Psoas muscle (tissue), 7 donors: ENCODE measurements at regions not wholly inside any gene's neighbourhood (a gene's known extent, or its start where the extent isn't known, plus 50 kb on each side); places are given as distances from the start of the nearest gene placed in this dataset.

Experiments
- ATAC-seq, 4 donors: fragments of 200-7000 bp; cut with Tn5 transposase; one replicate each; pipeline ENCODE4 v1.9.1; 2020; ENCODE audit warnings: moderate library complexity in 3 of 4, mild to moderate bottlenecking in 2 of 4
- DNase-seq, 2 donors: peaks; one replicate each; pipeline ENCODE4 v3.0.0-alpha.2; 2020
- H3K27ac ChIP-seq: fragments of 200-600 bp; one replicate; pipeline ENCODE4 v1.8.0; 2022
- H3K27me3 ChIP-seq, 3 donors: fragments of 200-600 bp in 1 of 3; one replicate each; pipeline versions ENCODE4 v1.6.1 to v1.8.0; 2013 to 2022; ENCODE audit warnings: low read length in 2 of 3, mild to moderate bottlenecking in 2 of 3, moderate library complexity in 1 of 3; ENCODE audit not compliant: insufficient read depth in 3 of 3
- H3K36me3 ChIP-seq, 2 donors: fragments of 200-600 bp in 1 of 2; one replicate each; pipeline versions ENCODE4 v1.6.1 to v1.8.0; 2013 to 2022; ENCODE audit warnings: low read depth in 1 of 2, mild to moderate bottlenecking in 1 of 2, moderate library complexity in 1 of 2; ENCODE audit not compliant: insufficient read depth in 1 of 2
- H3K4me1 ChIP-seq: fragments of 200-600 bp; one replicate; pipeline ENCODE4 v1.8.0; 2022
- H3K4me3 ChIP-seq: fragments of 200-600 bp; one replicate; pipeline ENCODE4 v1.8.0; 2022; ENCODE audit warnings: mild to moderate bottlenecking
- H3K9me3 ChIP-seq: fragments of 200-600 bp; one replicate; pipeline ENCODE4 v1.8.0; 2022
- CTCF ChIP-seq: fragments of 200-600 bp; IDR thresholded peaks from one replicate; pipeline ENCODE4 v1.8.0; 2022; ENCODE audit warnings: antibody characterized with exemption
- WGBS, 3 donors: extraction: QIAGEN DNeasy Blood & Tissue Kit; methylation state at CpG; one replicate each; pipeline versions ENCODE4 v1.1.6 to v1.1.7; 2013; 5-methylcytosine and 5-hydroxymethylcytosine counted together
- intact Hi-C, 2 donors: fragments of 100-400 bp; cut with DNase I; formaldehyde crosslinking; loops; one replicate each; pipeline versions ENCODE4 v1.11.0 to v1.14.2; 2022
- donor health status: healthy with polysubstance abuse.
- donor health status: DM: no; HTN: no; CAD: no; lungs with moderate emphysema.
- donor health status: Bipolar disorder and iron deficiency.
- donor health status: healthy.
- donor health status: DM: yes; HTN: yes; CAD: no.
- donor health status: DM: no; HTN: no; CAD: no.
- donor health status: DM: yes; HTN: yes; CAD: no.

GRCh38 chr20:52540509-52540908 is 348.9 kb upstream of the ZFP64 start:
- ATAC-seq = no peak
- no peaks in the 10 kb centered on the region for H3K36me3 ChIP-seq
- no peak overlapping the region for H3K27ac ChIP-seq
- no peaks in the 10 kb centered on the region for H3K9me3 ChIP-seq
- intact Hi-C loops = no loop called here
- TF ChIP-seq CTCF = no peak
- no peaks in the 10 kb centered on the region for H3K27me3 ChIP-seq
- no peaks in the 10 kb centered on the region for H3K4me1 ChIP-seq
- DNase-seq = no peak
- H3K4me3 ChIP-seq = no peak overlapping the region
- 48 to 81% (median 58%) methylated on average over 1 of the region's 1 CpG for WGBS, 3 donors

GRCh38 chr20:52539891-52540290 is 348.3 kb upstream of the ZFP64 start:
- Histone ChIP-seq H3K4me1 (no peaks in the 10 kb centered on the region), H3K36me3 (no peaks in the 10 kb centered on the region), H3K27me3 (no peaks in the 10 kb centered on the region), H3K27ac (no peak overlapping the region), H3K4me3 (no peak overlapping the region), H3K9me3 (no peaks in the 10 kb centered on the region)
- intact Hi-C loops = no loop called here
- WGBS, 3 donors = 29 to 41% (median 32%) methylated on average over 2 of the region's 2 CpGs
- ATAC-seq (no peak), DNase-seq (no peak)
- TF ChIP-seq CTCF = no peak

- Histone ChIP-seq H3K27me3 (no peaks in the 10 kb centered on the region), H3K36me3 (no peaks in the 10 kb centered on the region)
- WGBS, 3 donors = 78 to 87% (median 84%) methylated on average over 8 of the region's 8 CpGs
Measured at GRCh38 chr20:52536841-52537400, 345.3 kb upstream of the ZFP64 start.

GRCh38 chr20:52536040-52536439 is 344.5 kb upstream of the ZFP64 start:
- H3K27ac ChIP-seq = no peak overlapping the region
- H3K4me3 ChIP-seq = no peak overlapping the region
- no peak for ATAC-seq
- H3K9me3 ChIP-seq = no peaks in the 10 kb centered on the region
- WGBS, 3 donors = 88 to 91% (median 90%) methylated on average over 1 of the region's 1 CpG
- intact Hi-C loops = no loop called here
- H3K4me1 ChIP-seq = no peaks in the 10 kb centered on the region
- DNase-seq = no peak
- H3K36me3 ChIP-seq = no peaks in the 10 kb centered on the region
- no peak for TF ChIP-seq CTCF
- no peaks in the 10 kb centered on the region for H3K27me3 ChIP-seq

More at GRCh38 chr20:52536841-52537400, 345.3 kb upstream of the ZFP64 start:
- DNase-seq = no peak
- TF ChIP-seq CTCF = no peak
- Histone ChIP-seq H3K4me3 (no peak overlapping the region), H3K9me3 (no peaks in the 10 kb centered on the region), H3K4me1 (no peaks in the 10 kb centered on the region), H3K27ac (no peak overlapping the region)
- intact Hi-C loops = no loop called here
- no peak for ATAC-seq

GRCh38 chr20:52534616-52535015 is 343.0 kb upstream of the ZFP64 start:
- H3K4me1 ChIP-seq = no peaks in the 10 kb centered on the region
- ATAC-seq = no peak
- TF ChIP-seq CTCF = no peak
- intact Hi-C loops = no loop called here
- no peaks in the 10 kb centered on the region for H3K9me3 ChIP-seq
- no peak for DNase-seq
- H3K27ac ChIP-seq = no peak overlapping the region
- WGBS, 3 donors = 65 to 79% (median 69%) methylated on average over 4 of the region's 4 CpGs
- H3K36me3 ChIP-seq = no peaks in the 10 kb centered on the region
- no peak overlapping the region for H3K4me3 ChIP-seq
- no peaks in the 10 kb centered on the region for H3K27me3 ChIP-seq
